Parathyroid adenoma (tissue), 2 donors: ENCODE measurements at regions not wholly inside any gene's neighbourhood (a gene's known extent, or its start where the extent isn't known, plus 50 kb on each side); places are given as distances from the start of the nearest gene placed in this dataset.
"Not testable (repeated sequence)": the region's sequence is repeated elsewhere in the genome, so short reads cannot be mapped to it uniquely, and the experiment has no call there.

ENCODE experiments used
- H2AFZ ChIP-seq: fragments of 300-600 bp; sonication (generic); one replicate; pipeline ENCODE4 v1.7.0; 2017; ENCODE audit warnings: antibody characterized with exemption, mild to moderate bottlenecking
- H3K27ac ChIP-seq: fragments of 300-600 bp; sonication (generic); one replicate; pipeline ENCODE4 v1.7.0; 2017
- H3K27me3 ChIP-seq: fragments of 300-600 bp; sonication (generic); one replicate; pipeline ENCODE4 v1.7.0; 2017; ENCODE audit warnings: low read length; ENCODE audit not compliant: control insufficient read depth, insufficient read depth
- H3K36me3 ChIP-seq: fragments of 300-600 bp; sonication (generic); one replicate; pipeline ENCODE4 v1.7.0; 2017; ENCODE audit warnings: low read length; ENCODE audit not compliant: control insufficient read depth, insufficient read depth
- H3K4me1 ChIP-seq: fragments of 300-600 bp; sonication (generic); one replicate; pipeline ENCODE4 v1.7.0; 2017; ENCODE audit warnings: control low read depth
- H3K4me2 ChIP-seq: fragments of 300-600 bp; sonication (generic); one replicate; pipeline ENCODE4 v1.7.0; 2017; ENCODE audit warnings: low read length
- H3K4me3 ChIP-seq: fragments of 300-600 bp; sonication (generic); one replicate; pipeline ENCODE4 v1.7.0; 2017; ENCODE audit warnings: low read depth, low read length
- H3K79me2 ChIP-seq: fragments of 300-600 bp; sonication (generic); one replicate; pipeline ENCODE4 v1.7.0; 2017; ENCODE audit warnings: control low read depth
- H3K9ac ChIP-seq: fragments of 300-600 bp; sonication (generic); one replicate; pipeline ENCODE4 v1.7.0; 2017; ENCODE audit warnings: mild to moderate bottlenecking
- H3K9me3 ChIP-seq: fragments of 300-600 bp; sonication (generic); one replicate; pipeline ENCODE4 v1.7.0; 2017; ENCODE audit warnings: low read length; ENCODE audit not compliant: control insufficient read depth
- donor health status: primary hyperparathyroidism.

- H3K36me3 ChIP-seq, H2AFZ ChIP-seq, H3K4me3 ChIP-seq, H3K27me3 ChIP-seq, H3K9ac ChIP-seq, H3K9me3 ChIP-seq, H3K27ac ChIP-seq, H3K79me2 ChIP-seq, H3K4me2 ChIP-seq, H3K4me1 ChIP-seq: not testable (repeated sequence)
Measured at GRCh38 chr2:91573755-91574154, 2882.3 kb downstream of the RPIA start.

- not testable (repeated sequence) for H3K27me3 ChIP-seq, H2AFZ ChIP-seq, H3K4me1 ChIP-seq
Measured at GRCh38 chr2:91574255-91574654, 2882.8 kb downstream of the RPIA start.

GRCh38 chr2:91575701-91576100, 2884.2 kb downstream of the RPIA start:
- H2AFZ ChIP-seq, H3K36me3 ChIP-seq, H3K4me3 ChIP-seq, H3K27me3 ChIP-seq, H3K4me2 ChIP-seq, H3K27ac ChIP-seq, H3K4me1 ChIP-seq, H3K9ac ChIP-seq, H3K9me3 ChIP-seq, H3K79me2 ChIP-seq: not testable (repeated sequence)

More at GRCh38 chr2:91574255-91574654, 2882.8 kb downstream of the RPIA start:
- not testable (repeated sequence) for H3K27ac ChIP-seq, H3K9me3 ChIP-seq, H3K79me2 ChIP-seq, H3K4me2 ChIP-seq, H3K4me3 ChIP-seq, H3K36me3 ChIP-seq, H3K9ac ChIP-seq

GRCh38 chr2:91577406-91577805, 2885.9 kb downstream of the RPIA start:
- H3K27ac ChIP-seq, H3K4me3 ChIP-seq, H3K4me2 ChIP-seq, H3K4me1 ChIP-seq, H3K9ac ChIP-seq, H3K79me2 ChIP-seq, H3K27me3 ChIP-seq, H2AFZ ChIP-seq, H3K9me3 ChIP-seq, H3K36me3 ChIP-seq: not testable (repeated sequence)

GRCh38 chr2:91578678-91579077, 2887.2 kb downstream of the RPIA start:
- H3K9ac ChIP-seq, H3K4me2 ChIP-seq, H3K36me3 ChIP-seq, H3K4me3 ChIP-seq, H3K79me2 ChIP-seq, H3K27ac ChIP-seq, H2AFZ ChIP-seq, H3K4me1 ChIP-seq, H3K9me3 ChIP-seq, H3K27me3 ChIP-seq: not testable (repeated sequence)

GRCh38 chr2:91579555-91579954, 2888.1 kb downstream of the RPIA start:
- not testable (repeated sequence) for H3K79me2 ChIP-seq, H3K4me1 ChIP-seq, H2AFZ ChIP-seq, H3K27me3 ChIP-seq, H3K9ac ChIP-seq, H3K9me3 ChIP-seq, H3K27ac ChIP-seq, H3K36me3 ChIP-seq, H3K4me3 ChIP-seq, H3K4me2 ChIP-seq

DNA sequence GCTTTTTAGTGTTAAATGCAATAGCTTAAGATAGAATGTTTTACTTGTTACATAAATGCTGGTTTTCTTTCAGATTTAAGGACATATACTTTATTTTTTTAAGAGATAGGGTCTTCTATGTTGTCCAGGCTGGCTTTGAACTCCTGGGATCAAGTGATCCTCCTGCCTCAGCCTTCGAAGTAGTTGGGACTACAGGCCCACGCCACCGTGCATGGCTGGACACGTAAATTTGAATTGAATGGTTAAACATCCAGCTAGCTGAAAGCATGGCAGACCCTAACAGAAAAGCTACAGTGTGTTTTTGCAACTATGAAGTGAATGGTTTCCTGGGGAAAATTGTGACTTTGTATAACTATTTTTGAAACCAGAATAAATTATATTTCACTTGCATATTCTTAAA, 2888.6 kb downstream of the RPIA start:
- H2AFZ ChIP-seq, H3K4me1 ChIP-seq, H3K27me3 ChIP-seq, H3K9me3 ChIP-seq, H3K4me3 ChIP-seq, H3K4me2 ChIP-seq, H3K27ac ChIP-seq, H3K79me2 ChIP-seq, H3K9ac ChIP-seq, H3K36me3 ChIP-seq: not testable (repeated sequence)

DNA sequence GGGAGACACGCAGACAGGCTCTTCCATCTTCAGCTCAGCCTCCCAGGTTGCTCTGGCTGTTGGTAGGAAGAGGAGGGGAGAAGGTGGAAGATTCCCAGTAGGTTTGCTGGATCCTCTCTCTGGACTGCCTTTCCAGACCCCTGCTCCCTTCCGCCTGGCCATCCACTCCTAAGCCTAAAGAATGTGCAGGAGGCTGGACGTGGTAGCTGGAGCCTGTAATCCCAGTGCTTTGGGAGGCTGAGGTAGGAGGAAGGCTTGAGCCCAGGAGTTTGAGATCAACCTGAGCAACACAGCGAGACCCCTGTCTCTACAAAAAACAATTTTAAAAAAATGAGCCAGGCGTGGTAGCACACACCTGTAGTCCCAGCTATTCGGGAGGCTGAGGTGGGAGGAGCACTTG, 2895.6 kb downstream of the RPIA start:
- H3K27me3 ChIP-seq, H3K4me1 ChIP-seq, H3K9ac ChIP-seq, H3K4me2 ChIP-seq, H2AFZ ChIP-seq, H3K79me2 ChIP-seq, H3K4me3 ChIP-seq, H3K9me3 ChIP-seq, H3K36me3 ChIP-seq, H3K27ac ChIP-seq: not testable (repeated sequence)

- H3K4me2 ChIP-seq, H3K36me3 ChIP-seq, H3K9me3 ChIP-seq, H3K27me3 ChIP-seq, H3K9ac ChIP-seq, H3K79me2 ChIP-seq, H2AFZ ChIP-seq, H3K4me1 ChIP-seq, H3K27ac ChIP-seq, H3K4me3 ChIP-seq: not testable (repeated sequence)
Measured at GRCh38 chr2:91587908-91588535, 2896.5 kb downstream of the RPIA start.

- H3K9ac ChIP-seq, H3K27ac ChIP-seq, H3K4me3 ChIP-seq, H3K36me3 ChIP-seq, H3K79me2 ChIP-seq, H3K27me3 ChIP-seq, H3K9me3 ChIP-seq, H2AFZ ChIP-seq, H3K4me2 ChIP-seq, H3K4me1 ChIP-seq: not testable (repeated sequence)
Measured at GRCh38 chr2:91588782-91589223, 2897.3 kb downstream of the RPIA start.

- not testable (repeated sequence) for H3K4me3 ChIP-seq, H3K9ac ChIP-seq, H3K27ac ChIP-seq, H3K4me2 ChIP-seq, H3K36me3 ChIP-seq, H3K9me3 ChIP-seq, H2AFZ ChIP-seq, H3K79me2 ChIP-seq, H3K27me3 ChIP-seq, H3K4me1 ChIP-seq
Measured at GRCh38 chr2:91589454-91590328, 2898.2 kb downstream of the RPIA start.
